GM10248 (cell line): ENCODE measurements at regions not wholly inside any gene's neighbourhood (a gene's known extent, or its start where the extent isn't known, plus 50 kb on each side); places are given as distances from the start of the nearest gene placed in this dataset.

Experiments used
- CTCF ChIA-PET: fragments of 300-600 bp; sonication (Branson Sonifier 250); formaldehyde crosslinking; extraction: SDS; loops from one replicate; lab custom pipeline; 2021; ENCODE audit warnings: antibody characterized with exemption; lab: Yijun Ruan, JAX
- POLR2A ChIA-PET: fragments of 350-650 bp; sonication (Branson Sonifier 250); formaldehyde crosslinking; extraction: SDS; loops from one replicate; lab custom pipeline; 2020; ENCODE audit warnings: antibody characterized with exemption; lab: Yijun Ruan, JAX
- DNase-seq: peaks from one replicate; pipeline ENCODE4 v3.0.0; 2012; ENCODE audit errors: extremely low spot score
- CTCF ChIP-seq: IDR thresholded peaks from 2 replicates; pipeline ENCODE4 v1.5.1; 2012; ENCODE audit warnings: mild to moderate bottlenecking, low read depth; ENCODE audit errors: extremely low read depth, missing control alignments, control extremely low read depth

DNA sequence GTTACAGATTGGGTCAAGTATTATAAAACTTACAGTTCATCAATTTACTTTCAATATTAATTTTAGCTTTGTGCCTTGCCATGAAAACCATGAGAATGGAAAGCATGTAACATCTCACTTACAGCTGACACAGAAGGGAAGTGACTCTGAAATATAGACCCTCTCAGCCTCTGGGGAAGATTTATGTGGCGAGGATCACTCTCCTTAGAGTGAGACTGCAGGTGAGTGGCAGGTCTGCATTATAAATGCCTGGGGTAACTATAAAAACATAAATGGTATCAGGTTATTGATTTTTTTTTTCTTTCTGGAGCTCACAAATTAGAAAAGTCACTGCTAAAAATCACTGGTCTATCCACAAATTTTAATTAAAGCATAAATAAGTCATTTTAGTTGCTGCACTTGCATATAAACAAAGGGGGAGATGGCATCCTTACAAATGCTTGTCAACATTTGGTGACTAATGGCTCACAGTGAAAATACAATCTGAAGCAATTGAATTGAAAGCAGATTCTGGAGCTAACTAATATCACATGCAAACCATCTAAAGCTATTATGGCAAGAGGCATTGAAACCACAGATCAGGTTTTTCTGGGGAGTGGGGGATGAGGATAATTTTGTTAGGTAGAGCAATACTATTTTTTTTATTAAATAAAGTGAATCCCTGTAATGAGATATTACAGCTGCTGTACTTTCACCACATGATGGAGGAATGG is 200.9 kb downstream of the TM2D1 start:
- POLR2A ChIA-PET, result no interaction called here
- CTCF ChIA-PET, result interaction anchor here (0.9 kb wide), 1 partner anchor 140 kb away, joined by 3 read pairs; no protein-coding TSS in a partner anchor

GRCh38 chr1:61523229-61523628 is 201.7 kb downstream of the TM2D1 start:
- POLR2A ChIA-PET, result no interaction called here
- no peak for DNase-seq
- TF ChIP-seq CTCF, result no peak
- CTCF ChIA-PET, result interaction anchor here (0.9 kb wide), 1 partner anchor 141 kb away, joined by 3 read pairs; no protein-coding TSS in a partner anchor

More for the DNA sequence above, 200.9 kb downstream of the TM2D1 start:
- TF ChIP-seq CTCF, result no peak
- DNase-seq, result no peak

GRCh38 chr1:61520401-61520800 is 204.5 kb downstream of the TM2D1 start:
- ChIA-PET POLR2A (no interaction called here), CTCF (interaction anchor here (1.4 kb wide), 1 partner anchor 10 kb away, joined by 4 read pairs; no protein-coding TSS in a partner anchor)

GRCh38 chr1:61519631-61520030 is 205.3 kb downstream of the TM2D1 start:
- POLR2A ChIA-PET, result no interaction called here
- TF ChIP-seq CTCF, result no peak
- no peak for DNase-seq
- CTCF ChIA-PET, result interaction anchor here (1.4 kb wide), 1 partner anchor 10 kb away, joined by 4 read pairs; no protein-coding TSS in a partner anchor

More at GRCh38 chr1:61520401-61520800, 204.5 kb downstream of the TM2D1 start:
- no peak for DNase-seq
- no peak for TF ChIP-seq CTCF

GRCh38 chr1:61518670-61519400 is 206.1 kb downstream of the TM2D1 start:
- no peak for TF ChIP-seq CTCF
- no peak for DNase-seq
- POLR2A ChIA-PET, result no interaction called here
- CTCF ChIA-PET, result interaction anchor here (1.0 to 1.4 kb wide), 2 partner anchors 9 to 149 kb away, joined by 3 to 4 read pairs; no protein-coding TSS in a partner anchor

DNA sequence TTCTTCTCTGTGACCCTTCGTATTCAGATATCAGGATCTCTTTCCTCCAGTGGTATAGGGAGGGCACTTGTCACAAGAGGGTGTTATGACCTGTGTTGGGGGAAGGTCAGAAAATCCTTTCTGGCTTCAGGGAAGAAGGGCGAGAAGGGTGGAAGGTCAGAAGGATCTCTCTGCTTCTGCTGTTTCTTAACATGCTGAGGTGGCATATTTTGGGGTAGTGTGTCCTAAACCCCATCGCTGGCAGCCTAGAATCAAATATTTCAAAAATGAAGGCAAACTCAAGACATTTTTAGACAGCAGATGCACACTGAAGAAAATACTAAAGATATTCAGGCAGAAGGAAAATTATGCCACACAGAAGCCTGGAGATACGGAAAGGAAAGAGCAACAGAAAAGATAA is 207.6 kb downstream of the TM2D1 start:
- ChIA-PET POLR2A (no interaction called here), CTCF (no interaction called here)
- no peak for TF ChIP-seq CTCF
- no peak for DNase-seq
